ENCODE measurements at regions not wholly inside any gene's neighbourhood (a gene's known extent, or its start where the extent isn't known, plus 50 kb on each side); places are given as distances from the start of the nearest gene placed in this dataset.

GRCh38 chr6:76771059-76771634 is 692.1 kb downstream of the HTR1B start:
- TF ChIP-seq CTCF (IDR thresholded peaks at IDR 0.05; ENCODE audit: poor library complexity) (no peak), EZH2 (IDR thresholded peaks at IDR 0.05; ENCODE audit: borderline replicate concordance) (no peak), EZH2phosphoT487 (IDR thresholded peaks at IDR 0.05; ENCODE audit: low read depth, severe bottlenecking, unreplicated experiment) (no peak)

All from hepatocyte (in vitro differentiated cells).